ENCODE measurements at regions not wholly inside any gene's neighbourhood (a gene's known extent, or its start where the extent isn't known, plus 50 kb on each side); places are given as distances from the start of the nearest gene placed in this dataset.
A peak's percentile ranks its signal among the peaks of the same experiment; 100 is the strongest.

DNA sequence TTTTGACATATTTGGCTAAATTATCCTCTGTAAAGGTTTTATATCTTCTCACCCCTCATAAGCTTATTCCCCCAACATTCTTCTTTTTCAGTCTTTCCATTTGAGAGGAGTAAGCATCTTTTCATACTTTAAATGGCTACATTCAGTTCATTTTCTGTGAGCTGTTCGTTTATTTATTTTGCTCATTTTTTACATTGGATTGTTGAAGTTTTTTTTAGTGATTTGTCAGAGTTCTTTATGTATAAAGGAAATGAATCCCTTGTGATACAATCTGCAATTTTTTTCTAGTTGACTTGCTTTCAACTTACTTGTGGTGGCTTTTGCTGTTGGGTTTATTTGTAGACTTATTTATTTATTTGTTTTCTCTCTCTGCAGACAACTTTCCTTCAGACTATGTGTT lies 250.3 kb downstream of the DLEU7 start:
- no peak overlapping the region for H3K4me3 ChIP-seq (ENCODE audit: low read depth, low read length)
- in situ Hi-C loops (cut with HindIII; ENCODE audit: low sequenced_read_pairs), result no loop called here
- TF ChIP-seq, protein P1, sequence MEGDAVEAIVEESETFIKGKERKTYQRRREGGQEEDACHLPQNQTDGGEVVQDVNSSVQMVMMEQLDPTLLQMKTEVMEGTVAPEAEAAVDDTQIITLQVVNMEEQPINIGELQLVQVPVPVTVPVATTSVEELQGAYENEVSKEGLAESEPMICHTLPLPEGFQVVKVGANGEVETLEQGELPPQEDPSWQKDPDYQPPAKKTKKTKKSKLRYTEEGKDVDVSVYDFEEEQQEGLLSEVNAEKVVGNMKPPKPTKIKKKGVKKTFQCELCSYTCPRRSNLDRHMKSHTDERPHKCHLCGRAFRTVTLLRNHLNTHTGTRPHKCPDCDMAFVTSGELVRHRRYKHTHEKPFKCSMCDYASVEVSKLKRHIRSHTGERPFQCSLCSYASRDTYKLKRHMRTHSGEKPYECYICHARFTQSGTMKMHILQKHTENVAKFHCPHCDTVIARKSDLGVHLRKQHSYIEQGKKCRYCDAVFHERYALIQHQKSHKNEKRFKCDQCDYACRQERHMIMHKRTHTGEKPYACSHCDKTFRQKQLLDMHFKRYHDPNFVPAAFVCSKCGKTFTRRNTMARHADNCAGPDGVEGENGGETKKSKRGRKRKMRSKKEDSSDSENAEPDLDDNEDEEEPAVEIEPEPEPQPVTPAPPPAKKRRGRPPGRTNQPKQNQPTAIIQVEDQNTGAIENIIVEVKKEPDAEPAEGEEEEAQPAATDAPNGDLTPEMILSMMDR (IDR thresholded peaks at IDR 0.05; ENCODE audit: low read depth, low read length), result no peak
- DNase-seq (ENCODE audit: low read depth, low spot score), result peak; percentile 14

GRCh38 chr13:50594276-50595051 lies 249.0 kb downstream of the DLEU7 start:
- H3K4me3 ChIP-seq (ENCODE audit: low read depth, low read length), result no peak overlapping the region
- in situ Hi-C loops (cut with HindIII; ENCODE audit: low sequenced_read_pairs), result no loop called here
- DNase-seq (ENCODE audit: low read depth, low spot score), result peak; percentile 16
- TF ChIP-seq, protein P1 (IDR thresholded peaks at IDR 0.05; ENCODE audit: low read depth, low read length), result no peak

GRCh38 chr13:50595196-50595595 lies 248.3 kb downstream of the DLEU7 start:
- no peak for DNase-seq (ENCODE audit: low read depth, low spot score)
- TF ChIP-seq, protein P1 (IDR thresholded peaks at IDR 0.05; ENCODE audit: low read depth, low read length), result no peak
- no peak overlapping the region for H3K4me3 ChIP-seq (ENCODE audit: low read depth, low read length)
- in situ Hi-C loops (cut with HindIII; ENCODE audit: low sequenced_read_pairs), result no loop called here

DNA sequence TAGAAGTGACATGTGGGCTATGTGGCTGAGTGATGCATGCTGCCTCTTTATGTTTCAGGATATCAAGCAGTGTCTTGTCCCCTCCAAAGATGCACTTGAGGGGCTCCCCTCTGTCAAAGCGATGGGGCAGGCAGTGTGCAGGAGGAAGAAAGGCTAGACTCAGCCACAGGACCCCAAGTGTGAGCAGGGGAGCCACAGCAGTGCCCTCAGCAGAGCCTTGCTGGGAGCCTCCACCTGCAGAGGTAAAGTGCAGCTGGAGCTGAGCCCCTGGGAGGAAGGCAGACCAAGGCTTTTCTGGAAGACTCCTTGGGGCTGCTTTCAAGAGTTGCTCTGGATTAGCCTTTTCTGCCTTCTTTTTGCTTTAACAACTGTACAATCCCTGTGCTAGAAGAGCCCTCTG lies 247.3 kb downstream of the DLEU7 start:
- H3K4me3 ChIP-seq (ENCODE audit: low read depth, low read length), result no peak overlapping the region
- DNase-seq (ENCODE audit: low read depth, low spot score), result no peak
- in situ Hi-C loops (cut with HindIII; ENCODE audit: low sequenced_read_pairs), result no loop called here
- TF ChIP-seq, protein P1 (IDR thresholded peaks at IDR 0.05; ENCODE audit: low read depth, low read length), result no peak

DNA sequence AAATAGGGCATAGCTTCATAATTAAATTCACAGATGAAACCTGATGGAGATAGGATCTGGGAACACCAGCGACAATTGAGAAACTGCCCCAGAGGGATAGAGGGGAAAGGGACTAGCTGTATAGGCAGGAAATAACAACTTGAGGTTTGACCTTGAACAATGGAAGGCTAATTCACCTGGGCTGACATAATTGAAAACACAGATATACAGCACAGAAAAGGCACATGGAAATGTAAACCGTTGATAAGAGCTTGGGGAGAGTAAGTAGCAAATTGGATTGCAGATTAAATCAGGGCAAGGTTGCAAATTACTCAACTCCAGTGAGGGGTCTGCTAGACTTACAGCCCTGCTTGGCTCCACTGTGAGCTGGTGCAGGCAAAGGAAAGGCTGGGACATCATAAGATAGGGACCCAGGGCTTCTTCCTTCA lies 246.7 kb downstream of the DLEU7 start:
- DNase-seq (ENCODE audit: low read depth, low spot score), result no peak
- TF ChIP-seq, protein P1 (IDR thresholded peaks at IDR 0.05; ENCODE audit: low read depth, low read length), result no peak
- in situ Hi-C loops (cut with HindIII; ENCODE audit: low sequenced_read_pairs), result no loop called here
- H3K4me3 ChIP-seq (ENCODE audit: low read depth, low read length), result no peak overlapping the region

DNA sequence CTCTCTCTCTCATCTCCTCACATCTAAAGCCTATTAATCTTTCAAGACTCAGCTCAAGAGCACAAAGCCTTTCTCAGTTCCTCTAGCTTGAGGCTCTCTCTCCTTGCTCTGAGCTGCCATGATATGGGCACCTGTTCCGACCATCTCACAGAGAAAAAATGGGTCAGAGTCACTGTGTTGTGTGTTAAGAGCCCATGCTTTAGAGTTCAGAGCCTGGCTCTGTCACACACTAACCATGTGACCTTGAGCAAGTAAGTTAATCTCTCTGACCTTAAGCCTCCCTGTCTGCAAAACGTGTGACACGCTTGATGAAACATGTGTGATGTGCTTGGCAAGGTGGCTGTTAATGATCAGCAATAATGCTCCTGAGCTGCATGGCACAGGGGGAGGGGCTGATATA lies 245.2 kb downstream of the DLEU7 start:
- in situ Hi-C loops (cut with HindIII; ENCODE audit: low sequenced_read_pairs), result no loop called here
- TF ChIP-seq, protein P1 (IDR thresholded peaks at IDR 0.05; ENCODE audit: low read depth, low read length), result no peak
- no peak overlapping the region for H3K4me3 ChIP-seq (ENCODE audit: low read depth, low read length)
- DNase-seq (ENCODE audit: low read depth, low spot score), result no peak

All from astrocyte of the spinal cord (primary cell).